Kidney epithelial cell (primary cell): ENCODE measurements at regions not wholly inside any gene's neighbourhood (a gene's known extent, or its start where the extent isn't known, plus 50 kb on each side); places are given as distances from the start of the nearest gene placed in this dataset.
A peak's percentile ranks its signal among the peaks of the same experiment; 100 is the strongest.

ENCODE experiments used
- DNase-seq: peaks from one replicate; pipeline ENCODE4 v3.0.0-alpha.2; 2010; ENCODE audit warnings: low read depth
- H3K27me3 ChIP-seq: 2 replicates; pipeline ENCODE4 v1.6.0; 2011; ENCODE audit warnings: low read length; ENCODE audit not compliant: control insufficient read depth, insufficient read depth
- H3K36me3 ChIP-seq: 2 replicates; pipeline ENCODE4 v1.5.1; 2011; ENCODE audit warnings: low read length; ENCODE audit not compliant: control insufficient read depth, insufficient read depth
- H3K4me3 ChIP-seq: 2 replicates; pipeline ENCODE4 v1.5.1; 2011; ENCODE audit warnings: low read depth, mild to moderate bottlenecking, control low read depth, low read length
- TF ChIP-seq, protein P1 (sequence below): IDR thresholded peaks from 2 replicates; pipeline ENCODE4 v1.5.1; 2011; ENCODE audit warnings: mild to moderate bottlenecking, moderate library complexity, low read length, control low read depth, inconsistent platforms; ENCODE audit not compliant: insufficient read depth, poor library complexity, severe bottlenecking

- DNase-seq, result no peak
- Histone ChIP-seq H3K27me3 (no peaks in the 10 kb centered on the region), H3K36me3 (no peaks in the 10 kb centered on the region), H3K4me3 (no peak overlapping the region)
- TF ChIP-seq, protein P1, sequence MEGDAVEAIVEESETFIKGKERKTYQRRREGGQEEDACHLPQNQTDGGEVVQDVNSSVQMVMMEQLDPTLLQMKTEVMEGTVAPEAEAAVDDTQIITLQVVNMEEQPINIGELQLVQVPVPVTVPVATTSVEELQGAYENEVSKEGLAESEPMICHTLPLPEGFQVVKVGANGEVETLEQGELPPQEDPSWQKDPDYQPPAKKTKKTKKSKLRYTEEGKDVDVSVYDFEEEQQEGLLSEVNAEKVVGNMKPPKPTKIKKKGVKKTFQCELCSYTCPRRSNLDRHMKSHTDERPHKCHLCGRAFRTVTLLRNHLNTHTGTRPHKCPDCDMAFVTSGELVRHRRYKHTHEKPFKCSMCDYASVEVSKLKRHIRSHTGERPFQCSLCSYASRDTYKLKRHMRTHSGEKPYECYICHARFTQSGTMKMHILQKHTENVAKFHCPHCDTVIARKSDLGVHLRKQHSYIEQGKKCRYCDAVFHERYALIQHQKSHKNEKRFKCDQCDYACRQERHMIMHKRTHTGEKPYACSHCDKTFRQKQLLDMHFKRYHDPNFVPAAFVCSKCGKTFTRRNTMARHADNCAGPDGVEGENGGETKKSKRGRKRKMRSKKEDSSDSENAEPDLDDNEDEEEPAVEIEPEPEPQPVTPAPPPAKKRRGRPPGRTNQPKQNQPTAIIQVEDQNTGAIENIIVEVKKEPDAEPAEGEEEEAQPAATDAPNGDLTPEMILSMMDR, result no peak
Observed at GRCh38 chr6:139885909-139886308, 511.5 kb upstream of the CITED2 start.

DNA sequence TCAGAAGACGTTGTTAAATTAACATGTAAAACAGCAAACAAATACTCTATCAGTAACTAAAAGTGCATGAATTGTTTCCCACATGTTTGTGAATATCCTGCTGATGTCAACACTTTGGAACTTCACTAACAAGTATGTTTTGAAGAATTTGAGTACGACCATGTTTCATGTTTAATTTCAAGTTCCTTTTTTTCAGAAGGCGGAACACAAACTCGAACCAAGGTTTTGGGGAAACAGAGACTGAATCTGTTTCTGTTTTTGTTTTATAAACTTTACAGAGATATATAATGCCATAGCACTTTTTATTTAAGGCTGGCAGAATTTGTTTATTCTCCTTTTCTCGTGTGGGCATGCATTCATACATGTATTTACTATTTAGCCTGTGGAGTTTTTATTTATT, 509.3 kb upstream of the CITED2 start:
- DNase-seq, result no peak
- no peak overlapping the region for H3K4me3 ChIP-seq

DNA sequence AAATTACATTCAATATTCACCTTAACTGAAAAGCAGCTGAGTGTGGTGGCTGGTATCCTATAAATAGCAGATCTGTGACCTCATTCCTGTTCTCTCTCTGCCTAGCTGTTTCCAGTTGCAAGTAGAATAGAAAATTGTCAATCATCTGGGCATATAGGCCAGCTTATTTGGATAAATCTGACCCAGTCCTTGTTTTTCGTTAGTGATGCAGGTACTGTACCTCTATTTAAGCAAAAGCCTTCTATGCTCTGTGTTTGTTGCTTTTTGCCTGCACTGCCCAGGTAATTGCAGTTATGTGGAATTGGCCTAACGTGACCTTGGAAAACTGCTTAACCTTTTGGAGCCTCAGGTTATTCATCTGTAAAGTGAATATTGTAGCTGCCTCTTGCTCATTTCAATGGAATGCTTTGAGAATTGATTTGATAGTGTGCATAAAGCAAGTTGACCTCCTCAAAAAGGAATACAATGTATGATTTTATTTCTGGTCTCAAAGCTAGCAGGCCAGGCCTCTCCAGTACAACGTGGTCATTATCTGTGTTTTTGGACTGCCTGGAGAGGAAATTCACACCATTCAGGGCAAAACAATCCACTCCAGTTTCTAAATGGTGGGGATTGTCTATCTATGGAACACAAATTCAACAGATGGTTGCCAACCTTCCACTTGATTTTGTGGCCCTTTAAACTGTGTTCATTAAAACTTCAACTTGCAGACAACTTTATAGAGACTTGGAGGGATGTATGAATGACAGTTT, 508.7 kb upstream of the CITED2 start:
- Histone ChIP-seq H3K4me3 (no peak overlapping the region), H3K36me3 (no peaks in the 10 kb centered on the region), H3K27me3 (no peaks in the 10 kb centered on the region)
- TF ChIP-seq, protein P1, result no peak
- DNase-seq, result no peak

More for the DNA sequence above, 509.3 kb upstream of the CITED2 start:
- TF ChIP-seq, protein P1, result no peak
- H3K36me3 ChIP-seq, result no peaks in the 10 kb centered on the region
- H3K27me3 ChIP-seq, result no peaks in the 10 kb centered on the region

DNA sequence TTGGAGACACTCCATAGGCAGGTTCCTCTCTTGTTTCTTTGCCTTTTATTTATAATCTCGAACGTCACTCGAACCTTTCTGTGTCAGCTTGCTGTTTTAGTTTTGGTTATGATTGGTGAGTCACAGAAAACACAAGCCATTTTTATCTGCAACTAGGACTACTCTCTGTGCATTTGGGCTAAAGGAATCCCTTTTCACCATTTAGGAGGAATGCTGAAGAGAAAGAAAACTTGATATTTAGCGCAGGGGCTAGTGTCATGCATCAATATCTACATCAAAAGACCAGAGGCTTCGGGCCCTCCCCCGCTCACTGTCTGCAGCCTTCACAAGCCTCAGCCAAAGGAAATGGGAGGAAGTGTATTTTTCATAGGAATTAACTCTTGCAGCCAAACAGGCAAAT, 507.8 kb upstream of the CITED2 start:
- Histone ChIP-seq H3K4me3 (no peak overlapping the region), H3K27me3 (no peaks in the 10 kb centered on the region), H3K36me3 (no peaks in the 10 kb centered on the region)
- TF ChIP-seq, protein P1, result no peak
- no peak for DNase-seq

DNA sequence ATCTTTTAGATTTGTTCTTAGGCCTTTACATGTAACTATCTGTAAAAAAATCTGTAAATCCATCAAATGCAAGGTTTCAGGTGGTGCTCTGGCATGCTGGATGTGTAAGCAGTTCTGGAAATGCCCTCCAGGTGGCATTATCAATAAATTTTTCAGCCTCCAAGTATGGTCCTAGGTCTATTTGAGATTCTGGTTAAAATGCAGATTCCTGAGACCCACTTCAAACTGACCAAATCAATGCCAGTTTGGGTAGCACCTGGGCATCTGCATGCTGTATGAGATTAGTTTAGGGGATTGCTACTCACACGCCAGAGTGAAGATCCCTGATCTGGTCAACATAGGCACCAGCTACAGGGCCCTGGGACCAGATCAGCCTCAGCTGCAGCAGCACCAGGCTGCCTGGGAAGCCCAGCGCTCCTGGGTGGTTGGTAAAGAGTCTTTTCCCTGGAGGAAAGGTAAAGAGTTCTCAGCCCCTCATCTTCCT, 507.3 kb upstream of the CITED2 start:
- H3K27me3 ChIP-seq, result no peaks in the 10 kb centered on the region
- TF ChIP-seq, protein P1, result peak; percentile 45
- H3K4me3 ChIP-seq, result no peak overlapping the region
- DNase-seq, result no peak
- no peaks in the 10 kb centered on the region for H3K36me3 ChIP-seq

- Histone ChIP-seq H3K4me3 (no peak overlapping the region), H3K36me3 (no peaks in the 10 kb centered on the region), H3K27me3 (no peaks in the 10 kb centered on the region)
- TF ChIP-seq, protein P1, result no peak
- DNase-seq, result no peak
Observed at GRCh38 chr6:139881236-139881635, 506.8 kb upstream of the CITED2 start.
